22Rv1 (cell line): ENCODE measurements at regions not wholly inside any gene's neighbourhood (a gene's known extent, or its start where the extent isn't known, plus 50 kb on each side); places are given as distances from the start of the nearest gene placed in this dataset.

Experiments
- CTCF ChIP-seq: fragments of 450-650 bp; IDR thresholded peaks from 2 replicates; pipeline ENCODE4 v1.5.1; 2017; ENCODE audit warnings: mild to moderate bottlenecking
- ZFX ChIP-seq: fragments of 450-650 bp; IDR thresholded peaks from 2 replicates; pipeline ENCODE4 v1.6.1; 2017; ENCODE audit warnings: antibody characterized with exemption, borderline replicate concordance

GRCh38 chr13:103168901-103169508 lies 102.8 kb upstream of the SLC10A2 start:
- TF ChIP-seq CTCF (no peak), ZFX (no peak)
